ENCODE measurements at regions not wholly inside any gene's neighbourhood (a gene's known extent, or its start where the extent isn't known, plus 50 kb on each side); places are given as distances from the start of the nearest gene placed in this dataset.

DNA sequence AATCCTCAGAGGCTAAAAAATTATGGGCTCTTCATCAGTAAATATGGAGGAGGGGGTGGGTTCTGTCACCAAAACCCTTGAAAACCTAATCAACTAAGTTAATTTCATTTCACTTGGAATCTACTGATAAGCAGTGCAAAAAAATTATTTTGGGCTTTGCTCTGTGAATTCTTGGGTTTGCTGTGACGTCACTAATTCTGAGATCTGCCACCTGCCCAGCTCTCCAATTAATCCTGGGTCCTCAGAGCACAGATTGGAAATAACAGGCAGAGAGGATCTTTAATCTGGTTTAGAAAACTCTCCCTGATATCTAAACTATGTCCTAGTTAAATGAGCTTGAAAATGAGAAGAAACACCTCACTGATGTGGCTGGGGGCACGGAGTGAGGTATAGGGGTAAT is 903.2 kb downstream of the AACS start:
- no peak overlapping the region for H3K27ac ChIP-seq
- H3K4me1 ChIP-seq: no peaks in the 10 kb centered on the region
- no peak for TF ChIP-seq POLR2A (IDR thresholded peaks at IDR 0.05)
- no peak for TF ChIP-seq CTCF (IDR thresholded peaks at IDR 0.05)
- no peaks in the 10 kb centered on the region for H3K36me3 ChIP-seq
- no peaks in the 10 kb centered on the region for H3K9me3 ChIP-seq
- no peaks in the 10 kb centered on the region for H3K27me3 ChIP-seq
- H3K4me3 ChIP-seq: no peak overlapping the region
- DNase-seq: no peak

- Histone ChIP-seq H3K4me1 (no peaks in the 10 kb centered on the region), H3K4me3 (no peak overlapping the region), H3K27me3 (no peaks in the 10 kb centered on the region), H3K9me3 (peaks cover 0 to 3% (median 0%) of the 10 kb centered on the region in 4 donors), H3K36me3 (no peaks in the 10 kb centered on the region), H3K27ac (no peak overlapping the region)
- TF ChIP-seq POLR2A (IDR thresholded peaks at IDR 0.05) (no peak), CTCF (IDR thresholded peaks at IDR 0.05) (no peak)
- DNase-seq: no peak
Measured at GRCh38 chr12:125971981-125972380, 906.7 kb downstream of the AACS start.

GRCh38 chr12:125978286-125978685 is 913.1 kb downstream of the AACS start:
- Histone ChIP-seq H3K27me3 (no peaks in the 10 kb centered on the region), H3K9me3 (peaks cover 0 to 3% (median 0%) of the 10 kb centered on the region in 4 donors), H3K4me1 (no peaks in the 10 kb centered on the region), H3K27ac (no peak overlapping the region), H3K36me3 (no peaks in the 10 kb centered on the region), H3K4me3 (no peak overlapping the region)
- no peak for DNase-seq
- TF ChIP-seq POLR2A (IDR thresholded peaks at IDR 0.05) (no peak), CTCF (IDR thresholded peaks at IDR 0.05) (no peak)

DNA sequence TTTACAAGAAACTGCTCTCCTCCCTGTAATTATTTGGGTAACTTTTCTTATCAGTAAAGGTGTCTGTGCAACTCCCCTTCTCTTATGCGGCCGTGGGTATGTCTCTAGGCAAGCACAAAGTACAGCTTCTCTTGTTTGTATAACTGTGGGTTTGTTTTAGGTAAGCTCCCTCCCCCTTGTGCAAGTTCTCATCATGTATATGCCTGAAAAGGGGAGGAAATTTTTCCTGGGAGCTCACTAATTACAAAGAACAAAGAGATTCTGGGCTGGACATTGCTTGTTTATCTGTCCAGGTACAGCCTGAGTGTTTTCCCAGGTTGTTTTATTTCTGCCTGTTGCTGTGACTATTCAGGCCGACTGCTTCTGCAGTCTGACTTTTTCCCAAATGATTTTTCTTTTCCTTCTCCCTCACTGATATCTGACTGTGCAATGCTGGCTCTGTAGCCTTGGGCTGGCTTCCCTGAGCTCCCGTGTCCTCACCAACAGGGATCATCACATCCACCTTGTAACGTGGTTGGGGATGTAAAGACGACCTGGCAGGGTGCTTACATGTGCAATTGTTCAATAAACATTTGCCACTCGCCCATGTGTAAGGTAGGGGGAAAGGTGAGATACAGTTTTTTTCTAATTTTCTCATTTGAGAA is 916.5 kb downstream of the AACS start:
- no peaks in the 10 kb centered on the region for H3K4me1 ChIP-seq
- H3K9me3 ChIP-seq: no peaks in the 10 kb centered on the region
- H3K27me3 ChIP-seq: no peaks in the 10 kb centered on the region
- no peak overlapping the region for H3K4me3 ChIP-seq
- DNase-seq: no peak
- H3K27ac ChIP-seq: no peak overlapping the region
- H3K36me3 ChIP-seq: no peaks in the 10 kb centered on the region
- no peak for TF ChIP-seq POLR2A (IDR thresholded peaks at IDR 0.05)
- no peak for TF ChIP-seq CTCF (IDR thresholded peaks at IDR 0.05)

DNA sequence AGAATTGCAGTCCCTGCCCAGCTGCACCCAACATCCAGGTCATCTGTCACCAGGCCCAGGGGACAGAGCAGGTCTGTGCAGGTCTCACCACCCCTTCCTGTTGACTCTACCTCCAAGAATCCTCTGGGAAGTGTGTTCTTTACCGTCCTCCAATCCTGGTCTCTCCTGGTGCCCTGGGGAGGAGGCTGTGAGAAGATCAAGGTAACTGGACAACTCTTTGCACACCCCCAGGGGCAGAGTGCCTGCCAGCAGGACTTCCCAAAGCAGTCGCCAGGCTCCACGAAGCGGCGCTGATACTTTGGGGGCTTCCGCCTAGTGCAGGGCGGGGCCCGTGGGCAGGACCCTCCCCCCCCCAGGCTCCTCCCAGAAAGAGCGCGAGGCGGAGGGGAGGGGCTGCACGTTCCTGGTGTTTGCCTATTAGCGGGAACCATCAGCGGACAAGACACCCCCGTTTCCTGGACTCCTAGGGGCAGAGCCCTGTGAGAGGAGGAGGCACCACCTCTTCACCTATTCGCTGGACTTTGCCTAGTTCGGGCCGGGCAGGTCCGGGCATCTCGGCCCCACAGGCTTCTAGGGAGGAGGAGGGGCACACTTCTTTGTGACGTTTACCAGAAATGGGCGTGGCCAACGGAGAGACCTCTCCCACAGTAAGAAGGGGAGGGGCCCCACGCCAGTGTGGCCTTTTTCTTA is 918.0 kb downstream of the AACS start:
- peak overlapping the region in 1 of 4 donors; percentile 74 for H3K27ac ChIP-seq
- no peaks in the 10 kb centered on the region for H3K36me3 ChIP-seq
- H3K9me3 ChIP-seq: no peaks in the 10 kb centered on the region
- TF ChIP-seq POLR2A (IDR thresholded peaks at IDR 0.05): no peak
- TF ChIP-seq CTCF (IDR thresholded peaks at IDR 0.05): no peak
- DNase-seq: peak; percentile 19 to 74 (median 52)
- no peaks in the 10 kb centered on the region for H3K27me3 ChIP-seq
- no peaks in the 10 kb centered on the region for H3K4me1 ChIP-seq
- peak overlapping the region in 3 of 4 donors; percentile 29 to 50 (median 38) for H3K4me3 ChIP-seq
